ENCODE measurements at regions not wholly inside any gene's neighbourhood (a gene's known extent, or its start where the extent isn't known, plus 50 kb on each side); places are given as distances from the start of the nearest gene placed in this dataset.

- no peak for DNase-seq (ENCODE audit: extremely low read depth in 1 of 2, low read depth in 1 of 2)
Measured at GRCh38 chr21:38556390-38556789, 58.1 kb upstream of the ERG start.

GRCh38 chr21:38561205-38561604, 62.9 kb upstream of the ERG start:
- no peak for DNase-seq (ENCODE audit: extremely low read depth in 1 of 2, low read depth in 1 of 2)

DNA sequence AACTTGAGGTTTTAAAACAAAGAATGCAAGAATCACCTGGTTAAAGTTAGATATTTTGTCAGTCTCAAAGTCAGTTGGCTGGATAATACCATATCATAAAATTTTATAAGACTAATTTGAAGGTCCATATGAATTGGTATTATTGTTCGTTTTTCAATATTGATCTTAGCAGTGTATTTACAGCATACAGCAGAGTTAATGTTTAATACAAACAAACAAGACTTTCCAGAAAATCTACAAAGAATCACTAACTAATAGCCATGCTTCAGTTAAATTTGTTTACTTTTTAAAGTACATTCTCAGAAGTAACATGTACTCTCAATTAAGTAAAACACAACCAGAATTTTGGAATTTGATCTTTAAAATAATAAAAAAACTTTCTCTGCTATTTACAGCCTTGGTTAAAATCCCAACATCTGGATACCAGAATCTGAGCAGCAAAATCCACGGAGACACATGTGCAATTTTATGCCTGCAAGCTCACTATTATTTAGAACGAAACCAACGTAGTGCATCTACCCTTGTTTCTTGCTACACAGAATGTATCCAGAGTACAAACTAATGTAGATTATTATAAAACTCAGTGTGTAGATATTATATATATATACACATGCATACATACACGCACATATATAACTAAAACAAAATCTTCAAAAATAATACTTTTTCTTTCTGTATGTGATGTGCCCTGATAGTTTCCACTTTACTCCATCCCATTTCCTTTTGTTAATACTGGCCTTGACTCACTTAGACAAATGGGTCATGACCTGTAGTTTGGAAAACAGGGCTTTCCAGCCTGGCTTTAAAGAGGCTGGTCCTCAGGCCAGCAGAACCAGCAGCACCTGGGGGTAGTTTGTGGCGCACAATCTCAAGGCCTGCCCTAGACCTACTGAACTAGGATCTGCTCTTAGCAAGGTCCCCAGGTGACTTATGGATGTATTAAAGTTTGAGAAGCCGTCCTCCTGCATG, 63.6 kb upstream of the ERG start:
- DNase-seq (ENCODE audit: extremely low read depth in 1 of 2, low read depth in 1 of 2): no peak

DNA sequence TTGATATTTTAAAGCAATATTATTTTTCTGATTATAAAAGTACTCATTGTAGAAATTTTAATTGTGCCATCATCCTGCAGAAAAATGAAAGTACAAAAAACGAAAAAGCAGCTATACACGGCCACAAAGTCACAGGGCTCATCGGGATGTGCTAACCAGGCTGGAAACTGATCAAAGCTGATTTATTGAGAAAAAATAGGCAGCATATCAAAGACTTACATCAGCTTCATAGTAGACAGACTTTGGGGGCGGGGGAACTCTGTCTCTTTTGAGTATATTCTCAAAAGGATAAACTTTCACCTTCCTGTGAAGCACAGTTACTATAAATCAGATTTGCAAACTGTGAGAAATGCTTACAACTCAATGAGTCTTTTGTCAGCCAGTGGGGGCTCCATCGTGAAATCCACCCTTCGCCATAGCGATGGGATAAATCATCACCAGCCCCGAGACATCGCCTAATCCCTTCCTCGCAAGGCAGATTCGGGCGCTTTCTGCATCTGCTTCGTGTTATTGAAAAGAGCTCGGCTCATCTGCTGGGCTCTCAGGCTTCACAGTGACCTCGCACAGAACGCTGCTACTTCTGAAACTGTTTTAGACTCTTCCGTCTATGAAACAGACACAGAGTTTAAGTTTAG, 69.2 kb upstream of the ERG start:
- DNase-seq (ENCODE audit: extremely low read depth in 1 of 2, low read depth in 1 of 2): no peak

GRCh38 chr21:38567970-38568360, 69.7 kb upstream of the ERG start:
- no peak for DNase-seq (ENCODE audit: extremely low read depth in 1 of 2, low read depth in 1 of 2)

GRCh38 chr21:38569733-38570132, 71.5 kb upstream of the ERG start:
- no peak for DNase-seq (ENCODE audit: extremely low read depth in 1 of 2, low read depth in 1 of 2)

- DNase-seq (ENCODE audit: extremely low read depth in 1 of 2, low read depth in 1 of 2): no peak
Measured at GRCh38 chr21:38570596-38570995, 72.3 kb upstream of the ERG start.

DNA sequence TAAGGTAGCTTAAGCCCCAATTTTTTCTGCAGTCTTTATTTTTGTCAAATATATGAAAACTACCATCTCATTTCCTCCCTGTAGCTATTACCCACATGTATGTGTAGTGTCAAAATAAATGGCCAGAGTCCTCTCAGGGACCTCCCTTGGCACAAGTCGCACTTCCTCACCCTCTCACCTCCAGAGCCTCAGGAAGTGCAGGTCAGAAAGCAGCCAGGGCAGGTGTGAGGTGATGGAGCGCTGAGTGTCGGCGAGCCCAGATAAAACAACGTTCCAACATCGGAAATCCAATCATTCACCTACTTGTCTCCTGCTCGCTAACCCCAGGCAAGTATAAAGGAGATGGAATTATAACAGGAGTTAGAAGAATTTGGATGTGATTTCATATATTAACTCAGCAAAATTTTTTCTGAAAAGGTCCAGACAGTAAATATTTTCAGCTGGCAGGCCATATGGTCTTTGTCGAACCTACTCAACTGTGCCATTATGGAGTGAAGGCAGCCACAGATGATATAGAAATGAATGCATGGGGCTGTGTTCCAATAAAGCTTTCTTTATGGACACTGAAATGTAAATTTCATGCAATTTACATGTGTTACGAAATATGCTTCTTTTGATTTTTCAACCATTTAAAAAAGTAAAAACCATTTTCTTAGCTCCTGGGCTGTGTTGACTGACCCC, 76.8 kb upstream of the ERG start:
- no peak for DNase-seq (ENCODE audit: extremely low read depth in 1 of 2, low read depth in 1 of 2)

- no peak for DNase-seq (ENCODE audit: extremely low read depth in 1 of 2, low read depth in 1 of 2)
Measured at GRCh38 chr21:38577887-38578286, 79.6 kb upstream of the ERG start.

DNA sequence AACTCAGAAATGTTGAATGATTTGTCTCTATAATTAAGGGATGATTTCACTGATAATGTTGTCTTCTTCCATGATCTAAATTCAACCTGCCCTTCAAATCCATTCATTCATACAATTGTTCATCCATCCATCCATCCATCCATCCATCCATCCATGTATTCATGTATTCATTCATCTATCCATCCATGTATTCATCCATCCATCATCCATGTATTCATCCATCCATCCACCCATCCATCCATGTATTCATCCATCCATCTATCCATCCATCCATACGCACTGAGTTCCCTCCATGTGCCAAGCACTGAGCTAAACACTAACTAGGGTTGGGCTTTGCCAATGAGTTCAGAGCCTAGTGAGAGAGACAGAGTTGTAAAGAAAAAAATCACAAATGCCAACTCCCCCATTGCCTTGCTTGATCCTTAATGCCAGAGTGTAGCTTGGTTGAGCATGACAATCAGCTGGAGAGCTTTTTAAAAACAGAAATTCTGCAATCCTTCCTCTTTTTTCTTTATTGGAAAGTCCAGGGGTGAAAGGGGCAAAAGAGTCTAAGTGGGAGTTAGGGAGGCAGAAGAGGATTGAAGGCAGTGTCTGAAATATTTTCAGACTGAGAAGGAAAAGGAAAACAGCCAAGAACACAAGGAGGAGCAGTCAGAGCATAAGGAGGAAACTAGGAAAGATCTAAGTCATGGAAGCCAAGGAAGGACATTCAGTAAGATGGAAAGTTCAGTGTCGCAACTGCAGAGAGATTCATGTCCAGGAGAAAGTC, 92.4 kb upstream of the ERG start:
- DNase-seq (ENCODE audit: extremely low read depth in 1 of 2, low read depth in 1 of 2): no peak

- no peak for DNase-seq (ENCODE audit: extremely low read depth in 1 of 2, low read depth in 1 of 2)
Measured at GRCh38 chr21:38591218-38591537, 92.9 kb upstream of the ERG start.

- no peak for DNase-seq (ENCODE audit: extremely low read depth in 1 of 2, low read depth in 1 of 2)
Measured at GRCh38 chr21:38596264-38597042, 98.2 kb upstream of the ERG start.

DNA sequence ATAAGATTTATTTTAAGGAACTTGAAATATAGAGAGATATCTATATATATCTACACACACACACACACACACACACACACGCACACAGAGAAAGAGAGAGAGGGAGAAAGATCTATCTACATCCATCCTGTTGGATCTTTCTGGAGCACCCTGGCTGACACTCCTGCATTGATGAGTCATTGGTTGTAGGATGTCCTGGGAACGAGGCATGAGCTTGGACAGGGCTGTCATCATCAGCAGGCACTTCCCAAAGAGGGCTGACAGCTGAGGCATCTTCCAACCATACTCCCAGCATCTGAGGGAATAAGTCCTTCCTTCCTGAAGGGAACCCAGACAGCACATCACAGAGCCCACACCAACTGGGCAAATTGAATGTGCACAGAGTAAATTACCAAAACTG, 99.1 kb upstream of the ERG start:
- no peak for DNase-seq (ENCODE audit: extremely low read depth in 1 of 2, low read depth in 1 of 2)

DNA sequence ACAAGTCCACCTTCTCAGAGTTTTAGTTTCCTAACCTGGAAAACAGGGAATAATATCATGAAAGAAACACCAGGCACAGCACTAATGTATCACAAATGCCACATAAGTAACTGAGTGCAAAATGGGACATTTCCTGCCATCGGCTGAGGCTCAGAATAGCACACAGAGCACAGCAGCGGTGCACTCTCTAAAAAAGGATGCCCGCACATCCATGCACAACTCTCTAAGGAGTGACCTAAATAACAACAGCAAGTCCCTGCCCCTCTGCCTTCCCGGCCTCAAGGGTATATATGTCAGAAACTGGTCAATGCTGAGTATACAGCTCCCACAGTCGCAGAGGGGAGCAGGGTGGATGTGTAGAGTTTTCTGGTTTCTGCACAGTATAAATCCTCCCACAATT, 100.1 kb upstream of the ERG start:
- no peak for DNase-seq (ENCODE audit: extremely low read depth in 1 of 2, low read depth in 1 of 2)

GRCh38 chr21:38599381-38599975, 101.2 kb upstream of the ERG start:
- no peak for DNase-seq (ENCODE audit: extremely low read depth in 1 of 2, low read depth in 1 of 2)

- DNase-seq (ENCODE audit: extremely low read depth in 1 of 2, low read depth in 1 of 2): no peak
Measured at GRCh38 chr21:38600106-38600505, 101.8 kb upstream of the ERG start.

DNA sequence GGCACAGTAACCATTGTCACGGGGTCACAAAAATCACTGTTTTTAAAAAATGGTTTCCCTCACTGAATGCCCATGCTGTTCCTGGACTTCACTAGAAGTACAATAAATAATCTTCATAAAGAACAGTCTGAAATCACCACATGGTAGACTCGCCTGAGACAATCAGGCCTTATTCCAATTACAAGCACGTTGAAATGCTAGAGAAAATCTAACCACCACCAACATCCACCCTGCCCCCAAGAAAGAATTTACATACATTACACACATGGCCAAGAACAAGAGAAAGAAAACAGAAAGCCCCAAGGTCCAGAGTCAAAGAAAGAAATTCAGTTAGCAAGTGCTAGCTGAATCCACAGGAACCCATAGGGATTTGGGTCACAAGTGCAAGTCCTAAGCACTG, 107.0 kb upstream of the ERG start:
- no peak for DNase-seq (ENCODE audit: extremely low read depth in 1 of 2, low read depth in 1 of 2)

DNA sequence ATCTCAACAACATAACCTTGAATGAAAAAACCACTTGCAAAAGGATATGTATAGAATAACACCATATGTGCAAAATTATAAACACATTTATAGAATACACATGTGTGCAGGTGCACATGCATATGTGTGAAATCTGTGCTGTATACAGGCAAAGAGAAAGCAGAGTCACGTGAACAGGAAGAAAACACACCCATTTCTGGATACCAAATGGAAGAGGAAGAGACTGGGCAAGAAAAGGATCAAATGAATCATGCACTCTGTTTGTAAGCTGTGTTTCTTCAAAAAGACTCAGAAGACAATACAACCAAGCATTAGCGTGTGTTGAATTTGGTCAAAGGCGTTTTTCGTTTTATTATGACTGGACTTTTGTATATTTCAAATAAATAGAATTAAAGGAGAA, 111.3 kb upstream of the ERG start:
- DNase-seq (ENCODE audit: extremely low read depth in 1 of 2, low read depth in 1 of 2): no peak

DNA sequence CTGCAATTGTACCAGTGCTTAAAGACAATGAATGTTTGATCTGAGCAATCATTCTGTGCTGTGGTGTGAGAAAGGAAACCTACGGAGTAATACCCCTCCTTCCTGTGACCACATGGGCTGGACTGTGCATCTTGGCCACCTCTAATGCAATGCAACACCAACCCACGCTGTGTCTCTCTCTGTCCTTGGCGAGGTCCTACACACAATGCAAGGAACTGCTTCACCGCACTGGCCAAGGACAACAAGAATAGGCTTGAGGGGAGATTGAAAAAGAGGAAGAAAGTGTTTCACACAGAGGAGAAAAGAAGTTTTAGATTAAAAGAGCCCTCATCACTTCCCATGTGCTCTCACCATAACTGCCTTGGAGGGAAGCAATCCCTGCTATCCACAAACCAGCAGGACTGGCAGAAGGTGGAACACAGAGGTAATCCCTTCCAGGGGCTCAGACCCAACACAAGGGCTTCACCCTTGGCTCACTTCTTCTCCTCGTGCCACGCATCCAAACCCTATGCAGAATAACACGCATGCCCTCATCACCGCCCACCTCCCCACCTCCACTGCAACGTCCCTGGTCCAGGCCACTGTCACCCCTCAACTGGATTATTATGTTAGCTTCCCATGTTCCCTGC, 112.5 kb upstream of the ERG start:
- DNase-seq (ENCODE audit: extremely low read depth in 1 of 2, low read depth in 1 of 2): no peak

DNA sequence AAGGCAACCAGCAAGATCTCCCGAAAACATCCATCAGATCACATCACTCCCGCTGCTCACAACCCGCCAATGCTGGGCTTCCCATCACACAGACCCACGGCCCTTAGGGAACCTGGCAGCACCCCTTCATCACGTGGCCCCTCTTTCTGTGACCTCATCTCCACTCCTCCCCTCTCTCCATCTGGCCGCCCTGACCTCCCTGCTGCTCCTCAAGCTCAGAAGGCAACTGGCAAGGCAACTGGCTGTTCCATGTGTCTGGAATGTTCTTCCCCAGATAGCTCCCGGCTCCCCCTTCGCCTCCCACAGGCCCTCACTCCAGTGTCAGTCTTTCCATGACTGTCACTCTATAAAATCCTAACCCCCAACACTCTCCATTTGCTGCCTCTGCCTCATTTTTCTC, 113.0 kb upstream of the ERG start:
- no peak for DNase-seq (ENCODE audit: extremely low read depth in 1 of 2, low read depth in 1 of 2)

Measured in stimulated activated CD8-positive, alpha-beta memory T cell treated with anti-CD3 and anti-CD28 coated beads, Interleukin-7, amount 100 ng/mL, for 48 hours (primary cell).